ENCODE measurements at regions not wholly inside any gene's neighbourhood (a gene's known extent, or its start where the extent isn't known, plus 50 kb on each side); places are given as distances from the start of the nearest gene placed in this dataset.

GRCh38 chr2:67232936-67233335 lies 164.2 kb upstream of the ETAA1 start:
- Mint-ChIP-seq H3K27ac (no peak overlapping the region), H3K27me3 (peaks cover 4% of the 10 kb centered on the region), H3K4me3 (no peak overlapping the region), H3K4me1 (ENCODE audit: low read depth) (no peaks in the 10 kb centered on the region), H3K9me3 (no peaks in the 10 kb centered on the region), H3K36me3 (ENCODE audit: low read depth) (no peaks in the 10 kb centered on the region)
- POLR2A ChIA-PET, result no interaction called here
- DNase-seq (no peak), ATAC-seq (no peak)
- intact Hi-C loops (cut with micrococcal nuclease), result no loop called here
- CTCF ChIA-PET, result no interaction called here
- no peak for TF ChIP-seq CTCF (IDR thresholded peaks at IDR 0.05)

GRCh38 chr2:67234440-67234839 lies 162.7 kb upstream of the ETAA1 start:
- CTCF ChIA-PET, result no interaction called here
- Mint-ChIP-seq H3K4me3 (no peak overlapping the region), H3K4me1 (ENCODE audit: low read depth) (no peaks in the 10 kb centered on the region), H3K9me3 (no peaks in the 10 kb centered on the region), H3K27ac (no peak overlapping the region), H3K27me3 (peaks cover 4% of the 10 kb centered on the region), H3K36me3 (ENCODE audit: low read depth) (no peaks in the 10 kb centered on the region)
- DNase-seq, result no peak
- no peak for TF ChIP-seq CTCF (IDR thresholded peaks at IDR 0.05)
- ATAC-seq, result no peak
- intact Hi-C loops (cut with micrococcal nuclease), result no loop called here
- POLR2A ChIA-PET, result no interaction called here

GRCh38 chr2:67237288-67237687 lies 159.8 kb upstream of the ETAA1 start:
- ATAC-seq, result no peak
- H3K4me1 Mint-ChIP-seq (ENCODE audit: low read depth), result no peaks in the 10 kb centered on the region
- no peaks in the 10 kb centered on the region for H3K36me3 Mint-ChIP-seq (ENCODE audit: low read depth)
- no peak for DNase-seq
- POLR2A ChIA-PET, result no interaction called here
- intact Hi-C loops (cut with micrococcal nuclease), result no loop called here
- H3K9me3 Mint-ChIP-seq, result no peaks in the 10 kb centered on the region
- CTCF ChIA-PET, result no interaction called here
- no peak overlapping the region for H3K4me3 Mint-ChIP-seq
- peaks cover 4% of the 10 kb centered on the region for H3K27me3 Mint-ChIP-seq
- H3K27ac Mint-ChIP-seq, result no peak overlapping the region
- TF ChIP-seq CTCF (IDR thresholded peaks at IDR 0.05), result no peak

GRCh38 chr2:67240507-67240906 lies 156.6 kb upstream of the ETAA1 start:
- Mint-ChIP-seq H3K9me3 (no peaks in the 10 kb centered on the region), H3K4me3 (no peak overlapping the region), H3K4me1 (ENCODE audit: low read depth) (no peaks in the 10 kb centered on the region), H3K36me3 (ENCODE audit: low read depth) (no peaks in the 10 kb centered on the region), H3K27me3 (peaks cover 1% of the 10 kb centered on the region), H3K27ac (no peak overlapping the region)
- CTCF ChIA-PET, result no interaction called here
- DNase-seq (no peak), ATAC-seq (no peak)
- intact Hi-C loops (cut with micrococcal nuclease), result no loop called here
- TF ChIP-seq CTCF (IDR thresholded peaks at IDR 0.05), result no peak
- POLR2A ChIA-PET, result no interaction called here

- ATAC-seq (no peak), DNase-seq (no peak)
- H3K4me3 Mint-ChIP-seq, result no peak overlapping the region
- POLR2A ChIA-PET, result no interaction called here
- peaks cover 3% of the 10 kb centered on the region for H3K27me3 Mint-ChIP-seq
- no peaks in the 10 kb centered on the region for H3K4me1 Mint-ChIP-seq (ENCODE audit: low read depth)
- no peaks in the 10 kb centered on the region for H3K36me3 Mint-ChIP-seq (ENCODE audit: low read depth)
- no peak overlapping the region for H3K27ac Mint-ChIP-seq
- CTCF ChIA-PET, result no interaction called here
- no peak for TF ChIP-seq CTCF (IDR thresholded peaks at IDR 0.05)
- intact Hi-C loops (cut with micrococcal nuclease), result no loop called here
- H3K9me3 Mint-ChIP-seq, result no peaks in the 10 kb centered on the region
Measured at GRCh38 chr2:67241453-67241852, 155.7 kb upstream of the ETAA1 start.

Data from activated CD8-positive, alpha-beta T cell treated with anti-CD3 and anti-CD28 coated beads for 36 hours (primary cell).